ENCODE measurements at regions not wholly inside any gene's neighbourhood (a gene's known extent, or its start where the extent isn't known, plus 50 kb on each side); places are given as distances from the start of the nearest gene placed in this dataset.
"Not testable (repeated sequence)": the region's sequence is repeated elsewhere in the genome, so short reads cannot be mapped to it uniquely, and the experiment has no call there.

DNA sequence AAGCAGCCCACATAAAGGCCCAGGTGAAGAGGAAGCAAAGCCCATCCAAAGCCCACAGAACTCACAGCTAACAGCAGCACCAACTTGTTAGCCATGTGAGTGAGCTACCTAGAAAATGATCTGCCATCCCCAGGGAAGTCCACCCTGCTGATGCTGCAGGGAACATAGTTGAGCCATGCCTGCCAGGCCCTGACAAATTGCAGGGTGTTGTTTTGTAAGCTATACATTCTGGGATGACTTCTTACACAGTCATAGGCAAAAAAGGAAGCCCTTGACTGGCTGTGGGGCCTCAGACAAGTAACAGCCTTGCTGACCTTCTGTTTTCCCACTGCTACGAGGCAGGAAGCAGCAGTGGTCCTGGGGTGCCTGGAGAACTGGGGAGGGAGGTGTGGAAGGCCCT, 262.7 kb downstream of the MATN1 start:
- no peaks in the 10 kb centered on the region for H3K36me3 Mint-ChIP-seq (ENCODE audit: insufficient read depth)
- peaks cover 8% of the 10 kb centered on the region for H3K4me1 Mint-ChIP-seq (ENCODE audit: low read depth)
- TF ChIP-seq, protein P1, sequence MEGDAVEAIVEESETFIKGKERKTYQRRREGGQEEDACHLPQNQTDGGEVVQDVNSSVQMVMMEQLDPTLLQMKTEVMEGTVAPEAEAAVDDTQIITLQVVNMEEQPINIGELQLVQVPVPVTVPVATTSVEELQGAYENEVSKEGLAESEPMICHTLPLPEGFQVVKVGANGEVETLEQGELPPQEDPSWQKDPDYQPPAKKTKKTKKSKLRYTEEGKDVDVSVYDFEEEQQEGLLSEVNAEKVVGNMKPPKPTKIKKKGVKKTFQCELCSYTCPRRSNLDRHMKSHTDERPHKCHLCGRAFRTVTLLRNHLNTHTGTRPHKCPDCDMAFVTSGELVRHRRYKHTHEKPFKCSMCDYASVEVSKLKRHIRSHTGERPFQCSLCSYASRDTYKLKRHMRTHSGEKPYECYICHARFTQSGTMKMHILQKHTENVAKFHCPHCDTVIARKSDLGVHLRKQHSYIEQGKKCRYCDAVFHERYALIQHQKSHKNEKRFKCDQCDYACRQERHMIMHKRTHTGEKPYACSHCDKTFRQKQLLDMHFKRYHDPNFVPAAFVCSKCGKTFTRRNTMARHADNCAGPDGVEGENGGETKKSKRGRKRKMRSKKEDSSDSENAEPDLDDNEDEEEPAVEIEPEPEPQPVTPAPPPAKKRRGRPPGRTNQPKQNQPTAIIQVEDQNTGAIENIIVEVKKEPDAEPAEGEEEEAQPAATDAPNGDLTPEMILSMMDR (IDR thresholded peaks at IDR 0.05; ENCODE audit: unreplicated experiment) = no peak
- no peak for DNase-seq (ENCODE audit: low spot score, unreplicated experiment)
- peaks cover 16% of the 10 kb centered on the region for H3K27me3 Mint-ChIP-seq
- H3K9me3 Mint-ChIP-seq (ENCODE audit: low read depth) = peaks cover 10% of the 10 kb centered on the region
- H3K4me3 Mint-ChIP-seq (ENCODE audit: low read depth) = no peak overlapping the region
- H3K27ac Mint-ChIP-seq = no peak overlapping the region

- H3K4me1 Mint-ChIP-seq (ENCODE audit: low read depth); H3K36me3 Mint-ChIP-seq (ENCODE audit: insufficient read depth); H3K27ac Mint-ChIP-seq; H3K4me3 Mint-ChIP-seq (ENCODE audit: low read depth); DNase-seq (ENCODE audit: low spot score, unreplicated experiment): not testable (repeated sequence)
- H3K27me3 Mint-ChIP-seq = peaks cover 20% of the 10 kb centered on the region
- H3K9me3 Mint-ChIP-seq (ENCODE audit: low read depth) = peaks cover 10% of the 10 kb centered on the region
These were observed 264.5 kb downstream of the MATN1 start for GRCh38 chr1:30458730-30459485.

DNA sequence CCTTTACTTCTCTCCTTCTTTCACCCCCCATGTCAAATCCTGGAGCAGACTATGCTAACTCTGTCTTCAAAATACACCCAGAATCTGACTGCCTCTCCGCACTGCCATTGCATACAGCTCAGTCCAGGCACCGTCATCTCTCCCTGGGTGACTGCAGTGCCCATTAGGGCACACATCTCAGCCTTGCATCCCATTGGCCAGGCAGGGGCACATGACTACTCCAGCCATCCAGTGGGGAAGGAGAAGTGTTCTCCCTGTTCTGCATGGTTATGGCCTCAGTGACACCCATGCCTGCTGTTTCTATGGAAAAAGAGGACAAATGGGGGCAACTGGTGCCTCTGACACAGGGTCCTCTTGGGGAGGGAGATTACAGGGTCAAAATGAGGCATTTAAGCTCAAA, 270.5 kb downstream of the MATN1 start:
- no peak overlapping the region for H3K27ac Mint-ChIP-seq
- H3K9me3 Mint-ChIP-seq (ENCODE audit: low read depth) = peaks cover 7% of the 10 kb centered on the region
- H3K4me1 Mint-ChIP-seq (ENCODE audit: low read depth) = no peaks in the 10 kb centered on the region
- DNase-seq (ENCODE audit: low spot score, unreplicated experiment) = peak; percentile 3
- H3K4me3 Mint-ChIP-seq (ENCODE audit: low read depth) = no peak overlapping the region
- H3K36me3 Mint-ChIP-seq (ENCODE audit: insufficient read depth) = no peaks in the 10 kb centered on the region
- H3K27me3 Mint-ChIP-seq = peaks cover 16% of the 10 kb centered on the region
- TF ChIP-seq, protein P1 (IDR thresholded peaks at IDR 0.05; ENCODE audit: unreplicated experiment) = no peak

DNA sequence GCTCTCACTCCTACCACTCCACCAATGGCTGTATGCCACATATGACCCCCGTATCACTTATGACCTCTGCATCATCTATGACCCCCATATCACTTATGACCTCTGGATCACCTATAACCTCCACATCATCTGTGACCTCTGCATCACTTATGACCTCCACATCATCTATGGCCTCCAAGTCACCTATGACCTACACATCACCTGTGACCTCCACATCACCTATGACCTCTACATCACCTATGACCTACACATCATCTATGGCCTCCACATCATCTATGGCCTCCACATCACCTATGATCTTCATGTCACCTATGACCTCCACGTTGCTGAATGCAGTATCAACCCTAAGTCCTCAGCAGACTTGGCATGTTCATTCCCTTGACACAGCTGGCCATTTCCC, 271.2 kb downstream of the MATN1 start:
- peaks cover 17% of the 10 kb centered on the region for H3K27me3 Mint-ChIP-seq
- no peaks in the 10 kb centered on the region for H3K36me3 Mint-ChIP-seq (ENCODE audit: insufficient read depth)
- TF ChIP-seq, protein P1 (IDR thresholded peaks at IDR 0.05; ENCODE audit: unreplicated experiment) = no peak
- H3K9me3 Mint-ChIP-seq (ENCODE audit: low read depth) = peaks cover 5% of the 10 kb centered on the region
- H3K27ac Mint-ChIP-seq = no peak overlapping the region
- H3K4me1 Mint-ChIP-seq (ENCODE audit: low read depth) = no peaks in the 10 kb centered on the region
- H3K4me3 Mint-ChIP-seq (ENCODE audit: low read depth) = no peak overlapping the region
- no peak for DNase-seq (ENCODE audit: low spot score, unreplicated experiment)

DNA sequence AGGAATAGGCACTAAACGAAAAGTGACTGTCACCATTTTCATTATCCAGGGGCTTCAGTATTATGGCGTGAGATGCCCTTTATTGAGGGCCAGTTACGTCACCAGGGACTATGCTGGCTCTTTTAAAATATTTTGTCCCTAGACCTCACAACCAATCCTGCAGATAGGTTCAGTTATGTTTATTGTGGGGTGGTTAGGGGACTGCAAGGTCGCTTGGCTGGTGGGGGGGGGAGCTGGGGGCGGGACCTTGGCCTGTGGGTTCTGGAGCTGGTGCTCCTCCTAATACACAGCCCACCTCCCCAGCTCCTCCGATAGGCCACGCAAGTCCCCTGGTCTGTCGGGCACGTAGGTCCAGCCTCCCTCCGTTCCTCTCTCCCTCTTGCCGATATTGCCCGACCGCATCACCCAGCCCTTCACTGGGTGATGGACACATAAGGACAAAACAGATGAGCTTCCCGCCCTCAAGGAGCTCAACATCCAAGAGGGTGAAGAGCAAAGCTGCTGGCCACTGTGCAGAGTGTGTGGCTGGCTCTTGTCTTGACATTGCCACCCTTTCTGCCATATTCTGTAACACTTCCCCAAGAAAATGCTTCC, 271.8 kb downstream of the MATN1 start:
- Mint-ChIP-seq H3K9me3 (ENCODE audit: low read depth) (peaks cover 2% of the 10 kb centered on the region), H3K27me3 (peaks cover 18% of the 10 kb centered on the region), H3K36me3 (ENCODE audit: insufficient read depth) (no peaks in the 10 kb centered on the region), H3K4me1 (ENCODE audit: low read depth) (no peaks in the 10 kb centered on the region), H3K27ac (no peak overlapping the region), H3K4me3 (ENCODE audit: low read depth) (no peak overlapping the region)
- DNase-seq (ENCODE audit: low spot score, unreplicated experiment) = peak; percentile 7
- TF ChIP-seq, protein P1 (IDR thresholded peaks at IDR 0.05; ENCODE audit: unreplicated experiment) = no peak

DNA sequence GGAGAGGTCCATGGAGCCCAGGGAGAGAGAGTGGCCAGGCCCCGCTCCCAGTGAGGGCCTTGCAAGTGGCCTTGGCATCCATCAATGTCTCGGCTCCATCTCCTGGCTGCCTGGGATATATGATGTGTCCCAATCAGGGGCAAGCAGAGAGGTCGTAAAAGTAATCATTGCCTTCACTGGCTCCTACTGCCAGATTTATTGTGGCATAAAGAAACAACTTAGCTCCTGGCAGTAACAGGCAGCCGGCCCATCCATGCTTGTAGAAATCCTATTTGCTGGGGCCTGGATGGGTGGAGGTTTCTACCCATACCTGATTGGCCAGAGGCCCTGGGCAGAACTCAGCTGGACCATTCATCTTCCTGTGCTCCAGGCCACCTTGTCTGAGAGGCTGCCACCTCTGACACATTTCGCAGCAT, 272.6 kb downstream of the MATN1 start:
- Mint-ChIP-seq H3K27me3 (peaks cover 14% of the 10 kb centered on the region), H3K9me3 (ENCODE audit: low read depth) (no peaks in the 10 kb centered on the region), H3K4me1 (ENCODE audit: low read depth) (no peaks in the 10 kb centered on the region), H3K4me3 (ENCODE audit: low read depth) (no peak overlapping the region), H3K27ac (no peak overlapping the region), H3K36me3 (ENCODE audit: insufficient read depth) (no peaks in the 10 kb centered on the region)
- peak; percentile 5 for DNase-seq (ENCODE audit: low spot score, unreplicated experiment)
- TF ChIP-seq, protein P1 (IDR thresholded peaks at IDR 0.05; ENCODE audit: unreplicated experiment) = no peak

All from progenitor cell of endocrine pancreas (in vitro differentiated cells).